Uterus (tissue), 3 donors: ENCODE measurements at regions not wholly inside any gene's neighbourhood (a gene's known extent, or its start where the extent isn't known, plus 50 kb on each side); places are given as distances from the start of the nearest gene placed in this dataset.

Source experiments
- DNase-seq, 2 donors: peaks; one replicate each; pipeline ENCODE4 v3.0.0-alpha.2; 2019 to 2020
- H3K27ac ChIP-seq, 2 donors: fragments of 200-600 bp; sonication (generic); 1 replicate in 1 of 2; 2 replicates in 1 of 2; pipeline ENCODE4 v1.5.1; 2016 to 2018
- H3K27me3 ChIP-seq, 2 donors: fragments of 200-600 bp; sonication (generic); one replicate each; pipeline ENCODE4 v1.5.1; 2018 to 2019; ENCODE audit warnings: control low read depth in 1 of 2
- H3K36me3 ChIP-seq, 2 donors: fragments of 200-600 bp; sonication (generic); one replicate each; pipeline ENCODE4 v1.5.1; 2019; ENCODE audit warnings: control low read depth in 1 of 2
- H3K4me1 ChIP-seq, 2 donors: fragments of 200-600 bp; sonication (generic); one replicate each; pipeline ENCODE4 v1.5.1; 2018 to 2019; ENCODE audit warnings: control low read depth in 1 of 2
- H3K4me3 ChIP-seq, 2 donors: fragments of 200-600 bp; sonication (generic); 1 replicate in 1 of 2; 2 replicates in 1 of 2; pipeline ENCODE4 v1.5.1; 2018 to 2019; ENCODE audit warnings: mild to moderate bottlenecking in 1 of 2
- H3K9me3 ChIP-seq, 2 donors: fragments of 200-600 bp; sonication (generic); one replicate each; pipeline ENCODE4 v1.5.1; 2019; ENCODE audit warnings: control low read depth in 1 of 2
- CTCF ChIP-seq, 4 experiments: fragments of 200-600 bp in 2 of 4; fragments of 450-650 bp in 2 of 4; sonication (generic) in 2 of 4; IDR thresholded peaks; one replicate each; pipeline ENCODE4 v1.5.1; 2016 to 2019; ENCODE audit warnings: antibody characterized with exemption in 4 of 4, mild to moderate bottlenecking in 2 of 4, moderate library complexity in 1 of 4
- POLR2A ChIP-seq, 2 donors: fragments of 450-650 bp; IDR thresholded peaks; one replicate each; pipeline ENCODE4 v1.6.1; 2016; ENCODE audit warnings: antibody characterized with exemption in 2 of 2, mild to moderate bottlenecking in 1 of 2, moderate library complexity in 1 of 2
- intact Hi-C: fragments of 100-400 bp; cut with DNase I; formaldehyde crosslinking; loops from one replicate; pipeline ENCODE4 v1.15.1; 2023; ENCODE audit warnings: low total_unique reads
- donor health status: DM: yes; HTN: yes; CAD: no.

DNA sequence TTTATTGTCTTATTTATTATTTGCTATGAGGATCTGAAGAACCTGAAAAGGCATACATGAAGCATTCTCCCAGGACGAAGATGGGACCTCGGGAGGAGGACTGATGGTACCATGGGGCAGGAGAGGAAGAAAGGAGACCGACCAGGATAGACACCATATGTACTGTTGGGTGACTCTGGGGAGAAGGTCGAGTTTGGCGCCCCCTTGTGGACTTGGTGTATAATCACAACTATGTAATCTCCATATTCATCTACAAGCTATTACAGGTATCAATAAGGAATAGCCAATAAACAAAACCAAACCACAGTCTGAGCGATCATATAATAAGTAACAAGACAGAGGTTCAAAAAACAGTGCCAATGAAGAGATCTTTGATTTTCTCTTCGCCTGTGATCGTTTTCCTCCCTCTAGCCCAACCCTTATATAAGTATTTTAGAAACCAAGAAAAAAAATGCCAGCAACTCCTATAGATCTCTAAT, 139.1 kb downstream of the SPTSSA start:
- intact Hi-C loops: no loop called here
- H3K27me3 ChIP-seq: no peaks in the 10 kb centered on the region
- no peaks in the 10 kb centered on the region for H3K36me3 ChIP-seq
- H3K27ac ChIP-seq: no peak overlapping the region
- DNase-seq: peak; percentile 31 to 33
- no peaks in the 10 kb centered on the region for H3K9me3 ChIP-seq
- H3K4me3 ChIP-seq: no peak overlapping the region
- TF ChIP-seq POLR2A (IDR thresholded peaks at IDR 0.05): no peak
- peak; percentile 27 to 55 (median 41) for TF ChIP-seq CTCF (IDR thresholded peaks at IDR 0.05)
- H3K4me1 ChIP-seq: no peaks in the 10 kb centered on the region

GRCh38 chr14:34319140-34319539, 142.9 kb downstream of the SPTSSA start:
- H3K27me3 ChIP-seq: no peaks in the 10 kb centered on the region
- DNase-seq: no peak
- H3K9me3 ChIP-seq: no peaks in the 10 kb centered on the region
- intact Hi-C loops: no loop called here
- H3K4me1 ChIP-seq: no peaks in the 10 kb centered on the region
- no peaks in the 10 kb centered on the region for H3K36me3 ChIP-seq
- no peak for TF ChIP-seq CTCF (IDR thresholded peaks at IDR 0.05)
- no peak for TF ChIP-seq POLR2A (IDR thresholded peaks at IDR 0.05)
- no peak overlapping the region for H3K27ac ChIP-seq
- H3K4me3 ChIP-seq: no peak overlapping the region

- TF ChIP-seq POLR2A (IDR thresholded peaks at IDR 0.05) (no peak), CTCF (IDR thresholded peaks at IDR 0.05) (no peak)
- no peak for DNase-seq
- no peak overlapping the region for H3K4me3 ChIP-seq
- H3K9me3 ChIP-seq: no peaks in the 10 kb centered on the region
- no peaks in the 10 kb centered on the region for H3K36me3 ChIP-seq
- no peaks in the 10 kb centered on the region for H3K27me3 ChIP-seq
- intact Hi-C loops: no loop called here
- H3K4me1 ChIP-seq: no peaks in the 10 kb centered on the region
- no peak overlapping the region for H3K27ac ChIP-seq
These were observed 144.0 kb downstream of the SPTSSA start for GRCh38 chr14:34318014-34318413.

DNA sequence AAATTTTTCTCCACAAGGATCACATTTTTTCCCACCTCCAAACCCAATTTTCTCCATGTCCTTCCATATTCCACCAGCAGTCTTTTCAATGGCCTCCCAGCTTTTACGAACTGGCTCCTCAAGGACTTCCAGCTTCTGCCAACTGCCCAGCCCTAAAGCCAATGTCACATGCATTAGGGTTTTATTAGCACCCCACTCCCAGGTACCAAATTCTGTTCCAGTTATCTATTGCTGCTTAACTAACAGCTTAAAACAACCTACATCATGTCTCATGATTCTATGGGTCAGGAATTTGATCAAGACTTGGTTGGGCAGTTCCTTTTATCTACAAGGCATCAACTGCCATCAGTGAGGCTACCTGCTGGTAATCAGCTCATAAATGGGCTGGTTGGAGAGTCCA, 151.3 kb downstream of the SPTSSA start:
- H3K27me3 ChIP-seq: no peaks in the 10 kb centered on the region
- no peak overlapping the region for H3K27ac ChIP-seq
- H3K9me3 ChIP-seq: no peaks in the 10 kb centered on the region
- no peaks in the 10 kb centered on the region for H3K4me1 ChIP-seq
- TF ChIP-seq POLR2A (IDR thresholded peaks at IDR 0.05) (no peak), CTCF (IDR thresholded peaks at IDR 0.05) (no peak)
- H3K36me3 ChIP-seq: no peaks in the 10 kb centered on the region
- intact Hi-C loops: no loop called here
- DNase-seq: no peak
- H3K4me3 ChIP-seq: no peak overlapping the region

GRCh38 chr14:34303811-34304210, 158.2 kb downstream of the SPTSSA start:
- H3K9me3 ChIP-seq: no peaks in the 10 kb centered on the region
- H3K27ac ChIP-seq: no peak overlapping the region
- TF ChIP-seq CTCF (IDR thresholded peaks at IDR 0.05) (no peak), POLR2A (IDR thresholded peaks at IDR 0.05) (no peak)
- no peaks in the 10 kb centered on the region for H3K36me3 ChIP-seq
- intact Hi-C loops: no loop called here
- H3K4me1 ChIP-seq: no peaks in the 10 kb centered on the region
- no peak for DNase-seq
- no peaks in the 10 kb centered on the region for H3K27me3 ChIP-seq
- H3K4me3 ChIP-seq: no peak overlapping the region
